SK-N-SH (cell line): ENCODE measurements at regions not wholly inside any gene's neighbourhood (a gene's known extent, or its start where the extent isn't known, plus 50 kb on each side); places are given as distances from the start of the nearest gene placed in this dataset.

Source experiments
- CTCF ChIP-seq: fragments of 200-600 bp; sonication (generic); IDR thresholded peaks from 2 replicates; pipeline ENCODE4 v1.6.1; 2017; ENCODE audit warnings: antibody characterized with exemption, mild to moderate bottlenecking, moderate library complexity
- EP300 ChIP-seq, 2 experiments: IDR thresholded peaks; 2 replicates each; pipeline versions ENCODE4 v1.4.0 to v1.6.1; 2012; ENCODE audit warnings: borderline replicate concordance in 1 of 2, low read depth in 1 of 2, low read length in 1 of 2
- MEF2A ChIP-seq: IDR thresholded peaks from 2 replicates; pipeline ENCODE4 v1.4.0; 2012; ENCODE audit warnings: low read depth, borderline replicate concordance
- NFIC ChIP-seq: IDR thresholded peaks from 2 replicates; pipeline ENCODE4 v1.4.0; 2012; ENCODE audit warnings: borderline replicate concordance
- PBX3 ChIP-seq: IDR thresholded peaks from 2 replicates; pipeline ENCODE4; 2012
- RCOR1 ChIP-seq: fragments of 150-350 bp; IDR thresholded peaks from 2 replicates; pipeline ENCODE4 v1.6.1; 2017; ENCODE audit warnings: antibody characterized with exemption, low read length
- SIN3A ChIP-seq: IDR thresholded peaks from 2 replicates; pipeline ENCODE4 v1.6.1; 2012; ENCODE audit warnings: low read depth, mild to moderate bottlenecking, low read length, moderate library complexity, borderline replicate concordance
- SMC3 ChIP-seq: IDR thresholded peaks from 2 replicates; pipeline ENCODE4 v1.6.1; 2012; ENCODE audit warnings: low read depth, low read length, improper control_type of control experiment
- TAF1 ChIP-seq: IDR thresholded peaks from 2 replicates; pipeline ENCODE4 v1.6.1; 2012; ENCODE audit warnings: low read depth, mild to moderate bottlenecking, low read length, moderate library complexity, borderline replicate concordance
- USF2 ChIP-seq: fragments of 150-350 bp; IDR thresholded peaks from 2 replicates; pipeline ENCODE4 v1.6.1; 2017; ENCODE audit warnings: antibody characterized with exemption, low read length, low read depth, borderline replicate concordance
- YY1 ChIP-seq: IDR thresholded peaks from 2 replicates; pipeline ENCODE4 v1.4.0; 2012; ENCODE audit warnings: low read depth, mild to moderate bottlenecking

- TF ChIP-seq CTCF = no peak
- no peak for TF ChIP-seq SMC3
- TF ChIP-seq NFIC = no peak
- no peak for TF ChIP-seq EP300 (IDR thresholded peaks at IDR 0.05; ENCODE audit: borderline replicate concordance in 1 of 2, low read depth in 1 of 2, low read length in 1 of 2)
- TF ChIP-seq MEF2A = no peak
- TF ChIP-seq PBX3 = no peak
- TF ChIP-seq USF2 = no peak
- TF ChIP-seq TAF1 = no peak
- no peak for TF ChIP-seq RCOR1
- TF ChIP-seq YY1 = no peak
- TF ChIP-seq SIN3A = no peak
Measured at GRCh38 chr2:126752876-126753275, 96.9 kb downstream of the GYPC start.
